22Rv1 (cell line): ENCODE measurements at regions not wholly inside any gene's neighbourhood (a gene's known extent, or its start where the extent isn't known, plus 50 kb on each side); places are given as distances from the start of the nearest gene placed in this dataset.

ENCODE experiments used
- H3K27ac ChIP-seq: fragments of 450-650 bp; 2 replicates; pipeline ENCODE4 v1.5.1; 2017
- ZFX ChIP-seq: fragments of 450-650 bp; IDR thresholded peaks from 2 replicates; pipeline ENCODE4 v1.6.1; 2017; ENCODE audit warnings: antibody characterized with exemption, borderline replicate concordance
- TF ChIP-seq, protein P1 (sequence below): fragments of 450-650 bp; IDR thresholded peaks from 2 replicates; pipeline ENCODE4 v1.5.1; 2017; ENCODE audit warnings: mild to moderate bottlenecking

DNA sequence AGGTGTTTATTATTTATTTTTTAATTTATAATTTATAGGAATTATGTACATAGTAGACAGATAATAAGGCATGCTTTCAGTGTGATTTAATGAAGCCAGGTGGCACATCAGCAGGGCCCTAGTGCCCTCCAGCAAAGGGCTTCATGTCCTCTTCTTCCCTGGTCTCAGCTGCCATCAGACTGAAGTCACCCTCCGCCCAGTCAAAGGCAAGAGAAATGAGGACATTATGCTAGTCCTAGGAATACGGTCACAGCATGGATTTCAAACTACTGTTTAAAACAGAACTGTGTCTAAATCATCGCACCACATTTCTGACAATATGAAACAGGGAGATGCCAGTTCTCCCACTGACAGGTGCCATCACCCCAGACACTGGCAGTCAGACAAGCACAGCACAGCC is 168.1 kb downstream of the SEC16B start:
- TF ChIP-seq, protein P1, sequence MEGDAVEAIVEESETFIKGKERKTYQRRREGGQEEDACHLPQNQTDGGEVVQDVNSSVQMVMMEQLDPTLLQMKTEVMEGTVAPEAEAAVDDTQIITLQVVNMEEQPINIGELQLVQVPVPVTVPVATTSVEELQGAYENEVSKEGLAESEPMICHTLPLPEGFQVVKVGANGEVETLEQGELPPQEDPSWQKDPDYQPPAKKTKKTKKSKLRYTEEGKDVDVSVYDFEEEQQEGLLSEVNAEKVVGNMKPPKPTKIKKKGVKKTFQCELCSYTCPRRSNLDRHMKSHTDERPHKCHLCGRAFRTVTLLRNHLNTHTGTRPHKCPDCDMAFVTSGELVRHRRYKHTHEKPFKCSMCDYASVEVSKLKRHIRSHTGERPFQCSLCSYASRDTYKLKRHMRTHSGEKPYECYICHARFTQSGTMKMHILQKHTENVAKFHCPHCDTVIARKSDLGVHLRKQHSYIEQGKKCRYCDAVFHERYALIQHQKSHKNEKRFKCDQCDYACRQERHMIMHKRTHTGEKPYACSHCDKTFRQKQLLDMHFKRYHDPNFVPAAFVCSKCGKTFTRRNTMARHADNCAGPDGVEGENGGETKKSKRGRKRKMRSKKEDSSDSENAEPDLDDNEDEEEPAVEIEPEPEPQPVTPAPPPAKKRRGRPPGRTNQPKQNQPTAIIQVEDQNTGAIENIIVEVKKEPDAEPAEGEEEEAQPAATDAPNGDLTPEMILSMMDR: no peak
- no peak for TF ChIP-seq ZFX
- no peak overlapping the region for H3K27ac ChIP-seq

DNA sequence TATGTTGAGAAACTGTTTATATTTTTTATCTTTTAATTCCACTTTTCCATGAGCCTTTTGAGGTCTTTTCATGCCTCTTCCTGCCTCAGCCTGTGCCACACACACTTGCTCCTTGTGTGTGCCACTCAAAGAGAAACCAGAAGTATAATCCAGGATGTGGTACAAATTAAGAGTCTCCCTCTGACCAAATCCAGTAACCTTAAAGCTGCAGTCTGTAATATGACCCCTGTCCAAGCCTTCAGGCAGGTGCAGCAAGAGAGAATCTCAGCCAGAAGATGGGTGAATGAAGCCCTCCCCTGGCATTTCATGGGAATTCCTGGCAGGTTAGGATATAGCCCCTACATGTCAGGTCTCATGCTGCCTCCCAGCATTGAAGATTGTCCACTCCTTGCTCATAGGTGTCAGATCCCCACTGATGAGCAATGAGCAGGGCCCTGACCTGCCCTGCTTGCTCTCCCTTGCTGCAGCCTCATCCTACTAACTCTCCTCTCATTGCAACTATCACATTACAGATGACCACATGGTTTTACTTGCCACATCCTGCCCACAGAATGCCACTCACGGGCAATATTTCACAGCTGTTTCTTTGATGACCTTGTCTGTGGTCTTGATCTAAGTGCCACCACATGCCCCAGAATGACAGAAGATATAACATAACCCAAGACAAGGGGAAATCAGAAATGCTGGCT is 169.3 kb downstream of the SEC16B start:
- TF ChIP-seq, protein P1: no peak
- TF ChIP-seq ZFX: no peak
- H3K27ac ChIP-seq: no peak overlapping the region

DNA sequence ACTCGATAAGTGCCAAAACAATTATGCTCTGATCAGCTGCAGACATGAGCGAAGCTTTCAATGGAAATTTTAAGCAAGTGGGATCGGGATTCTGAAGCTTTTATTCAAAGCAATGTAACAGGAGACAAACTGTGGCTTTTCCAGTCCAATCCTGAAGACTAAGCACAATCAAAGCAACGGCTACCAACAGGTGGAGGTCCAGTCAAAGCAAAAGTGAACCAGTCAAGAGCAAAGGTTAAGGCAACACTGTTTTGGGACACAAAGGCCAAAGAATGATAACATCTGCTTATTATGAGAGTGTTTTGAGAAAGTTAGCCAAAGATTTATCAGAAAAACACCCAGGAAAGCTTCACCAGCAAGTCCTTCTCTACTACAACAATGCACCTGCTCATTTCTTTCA is 170.1 kb downstream of the SEC16B start:
- TF ChIP-seq ZFX: no peak
- TF ChIP-seq, protein P1: no peak
- no peak overlapping the region for H3K27ac ChIP-seq

DNA sequence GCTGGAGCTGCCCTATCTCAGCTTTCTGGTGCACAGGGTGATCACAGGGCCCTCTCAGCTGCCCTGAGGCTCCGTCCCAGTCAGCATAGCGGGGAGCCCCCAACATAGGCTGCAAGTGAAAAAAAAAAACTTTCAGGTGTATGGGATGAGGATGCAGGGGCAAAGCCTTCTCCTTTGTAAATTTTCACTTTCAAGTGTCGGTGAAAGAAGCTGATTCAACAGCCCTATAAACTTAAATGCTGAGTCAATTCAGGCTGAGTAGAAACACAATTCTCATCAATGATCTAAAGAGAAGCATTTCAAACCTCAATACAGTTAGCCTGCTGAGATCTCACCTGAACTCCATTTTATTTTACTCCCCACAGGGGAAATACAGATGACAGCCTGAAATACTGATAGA is 171.2 kb downstream of the SEC16B start:
- TF ChIP-seq, protein P1: no peak
- no peak for TF ChIP-seq ZFX
- H3K27ac ChIP-seq: no peak overlapping the region

DNA sequence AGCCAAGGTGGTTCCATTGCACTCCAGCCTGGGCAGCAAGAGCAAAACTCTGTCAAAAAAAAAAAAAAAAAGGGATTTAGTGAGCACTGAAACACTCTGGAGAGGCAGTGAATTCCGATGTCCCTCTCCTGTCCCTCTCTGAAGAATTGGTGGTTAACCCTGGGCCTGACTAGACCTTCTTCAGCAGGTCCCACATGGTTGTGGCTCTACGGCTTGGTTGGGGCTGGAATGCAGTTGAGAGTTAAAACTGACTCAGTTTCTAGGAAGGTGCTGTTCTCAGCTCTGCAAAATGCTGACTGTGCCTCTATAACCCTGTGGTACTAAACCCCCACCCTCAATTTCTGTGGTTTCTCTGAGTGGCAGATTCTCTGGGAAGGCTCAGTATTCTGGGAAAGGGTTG is 173.3 kb downstream of the SEC16B start:
- no peak for TF ChIP-seq ZFX
- no peak overlapping the region for H3K27ac ChIP-seq

DNA sequence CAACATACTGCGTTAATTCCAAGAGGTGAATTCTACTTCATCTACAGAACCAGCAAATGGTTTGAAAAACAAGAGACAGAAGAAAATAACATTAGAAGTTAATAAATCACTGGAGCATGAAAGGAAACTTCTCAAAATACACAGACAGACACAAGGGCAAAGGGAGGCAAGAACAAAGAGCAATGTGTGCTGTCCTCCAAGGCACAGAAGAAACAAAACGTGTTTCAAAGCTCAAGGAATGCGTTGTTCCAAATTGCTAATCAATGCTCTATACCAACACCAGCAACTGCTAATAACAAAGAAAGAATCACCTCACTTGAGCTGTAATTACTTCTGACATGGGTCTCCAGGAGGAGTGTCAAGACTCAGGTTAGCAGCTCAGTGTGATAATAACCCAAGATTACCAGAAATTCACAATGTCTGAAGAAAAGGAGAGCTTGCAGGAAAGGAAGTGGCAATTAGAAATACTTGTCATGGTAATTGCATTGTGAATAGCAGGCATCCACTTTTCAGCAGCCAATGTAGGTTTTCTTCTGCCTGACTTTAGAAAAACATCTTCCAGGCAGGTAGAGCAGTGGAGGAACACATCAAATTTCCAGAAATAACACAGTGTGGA is 175.4 kb downstream of the SEC16B start:
- H3K27ac ChIP-seq: no peak overlapping the region
- TF ChIP-seq ZFX: no peak
- TF ChIP-seq, protein P1: no peak

DNA sequence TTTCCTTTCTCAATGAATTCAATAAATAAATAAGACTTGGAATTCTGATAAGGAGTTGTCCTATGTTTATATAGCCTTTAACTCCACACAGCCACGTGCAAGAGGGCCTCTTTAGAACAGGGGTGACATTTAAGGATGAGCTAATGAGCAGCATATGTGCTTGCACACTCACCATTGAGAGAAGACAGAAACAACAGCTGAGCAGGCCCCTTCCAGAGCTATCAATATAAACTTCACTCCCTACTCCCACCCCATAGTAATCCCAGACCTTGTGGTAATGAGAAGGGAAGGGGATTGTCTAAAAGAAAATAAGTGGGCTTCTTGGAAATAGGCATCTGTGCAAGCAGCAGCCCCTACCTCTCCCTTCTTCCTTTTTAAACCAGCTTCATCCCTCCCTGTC is 176.0 kb downstream of the SEC16B start:
- no peak overlapping the region for H3K27ac ChIP-seq
- TF ChIP-seq, protein P1: no peak
- TF ChIP-seq ZFX: no peak

DNA sequence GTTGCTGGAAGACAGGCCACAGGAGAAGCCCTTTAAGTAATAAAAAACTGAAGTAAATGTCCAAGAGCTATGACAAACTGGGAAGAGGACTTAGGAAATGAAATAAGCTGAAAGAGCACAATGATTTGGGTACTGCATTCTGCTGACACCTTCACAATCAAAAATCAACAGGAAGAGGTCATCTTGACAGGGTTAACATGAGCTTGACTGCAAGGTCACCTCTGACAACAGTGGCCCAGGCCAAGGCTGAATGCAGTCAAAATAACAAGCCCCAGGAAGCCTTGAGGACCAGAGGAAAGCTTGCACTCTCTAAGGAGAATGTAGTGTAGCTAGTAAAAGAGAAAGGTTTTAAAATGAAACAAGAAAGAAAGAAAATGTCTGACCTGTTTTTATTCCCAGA is 179.3 kb downstream of the SEC16B start:
- H3K27ac ChIP-seq: no peak overlapping the region
- TF ChIP-seq, protein P1: no peak
- TF ChIP-seq ZFX: no peak
